Activated T-cell treated with anti-CD3 and anti-CD28 coated beads, Interleukin-2, amount 50 U/mL, for 48 hours (primary cell): ENCODE measurements at regions not wholly inside any gene's neighbourhood (a gene's known extent, or its start where the extent isn't known, plus 50 kb on each side); places are given as distances from the start of the nearest gene placed in this dataset.

Source experiments
- DNase-seq, 2 experiments: peaks; one replicate each; pipeline ENCODE4 v3.0.0-alpha.2; 2020

DNA sequence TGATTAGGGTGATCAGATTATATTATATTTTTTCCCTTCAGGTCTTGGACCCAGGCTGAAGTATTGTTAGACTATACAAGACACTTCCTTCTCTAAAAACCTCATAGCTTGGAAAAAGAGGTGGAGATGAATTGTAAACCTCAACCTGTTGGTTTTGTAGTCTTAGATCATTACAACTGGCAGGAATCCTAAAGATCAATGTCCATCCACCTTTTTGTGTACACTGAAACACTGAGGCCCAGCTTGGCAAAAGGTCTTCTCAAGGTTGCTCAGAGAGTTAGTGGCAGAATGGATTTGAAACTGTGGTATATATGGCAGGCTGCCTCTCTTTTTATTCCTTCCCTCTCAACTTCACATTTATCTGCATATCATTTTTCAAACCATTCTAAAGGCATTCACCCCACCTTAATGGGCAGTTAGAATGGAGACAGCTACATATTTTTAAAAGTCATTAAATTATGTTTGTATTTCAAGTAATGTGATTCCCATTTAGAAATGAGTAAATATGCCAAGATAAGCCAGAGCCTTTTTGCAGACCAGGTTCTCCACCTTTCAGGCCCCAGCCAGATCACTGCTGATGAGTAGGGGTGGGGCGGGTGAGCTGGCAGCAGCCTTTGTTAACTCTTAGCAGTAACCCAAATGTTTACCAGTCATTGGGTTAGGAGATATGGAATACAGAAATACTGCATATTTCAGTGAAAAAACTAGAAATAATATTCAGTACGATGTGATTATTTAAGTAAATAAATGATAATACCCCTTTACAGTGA lies 243.2 kb upstream of the F9 start:
- DNase-seq, result no peak

DNA sequence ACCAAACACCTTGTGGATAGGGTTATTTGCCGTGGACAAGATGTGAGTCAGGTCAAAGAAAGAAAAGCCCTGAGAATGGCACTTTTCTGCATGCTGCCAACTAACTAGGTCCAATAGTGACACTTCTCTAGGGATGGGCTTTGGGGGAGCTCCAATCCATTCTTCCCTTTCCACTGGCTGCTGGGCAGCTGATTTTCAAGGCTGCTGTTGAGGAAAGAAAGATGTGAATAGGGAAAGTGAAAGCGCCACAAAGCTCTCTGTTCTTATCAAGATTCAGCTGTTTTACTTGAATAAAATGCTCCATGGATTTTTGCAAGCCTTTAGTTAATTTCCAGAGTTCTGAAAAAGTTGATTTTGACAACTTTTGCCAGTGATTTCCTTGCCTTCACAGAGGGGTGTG lies 244.2 kb upstream of the F9 start:
- no peak for DNase-seq

DNA sequence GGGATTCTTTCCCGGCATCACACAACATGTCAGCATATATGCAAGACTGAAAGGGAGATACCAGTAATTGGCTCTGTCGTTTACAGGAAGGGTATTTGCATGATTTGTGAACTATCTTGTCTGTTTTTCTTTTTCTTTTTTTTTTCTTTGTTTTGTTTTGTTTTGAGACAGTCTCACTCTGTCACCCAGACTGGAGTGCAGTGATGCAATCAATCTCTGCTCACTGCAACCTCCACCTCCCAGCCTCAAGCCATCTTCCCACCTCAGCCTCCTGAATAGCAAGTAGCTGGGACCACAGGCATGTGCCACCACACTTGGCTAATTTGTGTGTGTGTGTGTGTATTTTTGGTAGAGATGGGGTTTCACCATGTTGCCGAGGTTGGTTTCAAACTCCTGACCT lies 262.7 kb upstream of the F9 start:
- DNase-seq, result no peak

DNA sequence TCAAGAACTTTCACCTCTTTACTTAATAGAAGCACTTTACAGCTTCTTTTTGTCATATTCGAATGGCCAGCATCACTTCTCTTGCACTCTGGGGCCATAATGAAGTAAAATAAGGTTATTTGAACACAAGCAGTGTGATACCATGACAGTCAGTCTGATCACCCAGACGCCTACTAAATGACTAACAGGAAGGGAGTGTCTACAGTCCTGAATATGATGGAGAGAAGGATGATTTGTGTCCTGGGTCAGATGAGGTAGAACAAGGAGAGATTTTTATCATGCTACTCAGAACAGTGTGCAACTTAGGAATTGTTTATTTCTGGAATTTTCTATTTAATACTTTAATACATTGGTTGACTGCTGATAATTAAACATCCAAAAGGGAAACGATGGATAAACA lies 284.2 kb upstream of the F9 start:
- DNase-seq, result no peak

DNA sequence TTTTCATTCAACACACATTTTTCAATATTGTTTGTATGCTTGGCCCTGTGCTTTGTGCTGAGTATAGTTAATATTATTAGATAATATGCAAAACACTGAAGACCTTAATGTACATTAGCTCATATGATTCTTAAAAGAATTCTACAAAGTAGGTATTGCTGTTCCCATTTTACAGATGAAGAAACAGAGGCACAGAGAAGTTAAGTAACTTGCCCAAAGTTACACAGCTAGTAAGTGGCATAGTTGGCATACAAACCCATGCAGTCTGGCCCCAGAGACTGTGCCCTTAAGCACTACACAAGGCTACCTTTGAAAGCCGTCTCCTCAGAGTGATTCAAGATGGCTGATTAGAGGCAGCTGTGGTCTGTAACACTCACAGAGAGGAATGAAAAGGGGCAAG lies 293.4 kb upstream of the F9 start:
- DNase-seq, result no peak

DNA sequence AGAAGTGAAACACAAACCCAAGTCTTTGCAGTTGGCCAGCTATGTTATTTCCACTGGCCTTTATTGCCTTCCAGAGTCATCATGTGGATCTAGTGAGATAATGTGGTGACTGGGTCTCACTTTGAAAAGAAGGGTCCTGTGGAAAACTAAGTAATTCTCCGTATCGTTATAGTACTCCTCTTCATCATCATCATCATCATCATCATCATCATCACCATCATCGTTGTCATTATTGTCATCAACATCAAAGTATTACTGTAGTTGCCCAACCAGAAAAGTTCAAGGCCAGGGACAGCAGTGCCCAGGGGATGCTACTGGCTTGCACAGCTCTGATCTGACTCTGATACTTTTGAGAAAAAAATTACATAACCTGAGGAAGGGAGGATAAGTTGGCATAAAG lies 295.6 kb upstream of the F9 start:
- no peak for DNase-seq

DNA sequence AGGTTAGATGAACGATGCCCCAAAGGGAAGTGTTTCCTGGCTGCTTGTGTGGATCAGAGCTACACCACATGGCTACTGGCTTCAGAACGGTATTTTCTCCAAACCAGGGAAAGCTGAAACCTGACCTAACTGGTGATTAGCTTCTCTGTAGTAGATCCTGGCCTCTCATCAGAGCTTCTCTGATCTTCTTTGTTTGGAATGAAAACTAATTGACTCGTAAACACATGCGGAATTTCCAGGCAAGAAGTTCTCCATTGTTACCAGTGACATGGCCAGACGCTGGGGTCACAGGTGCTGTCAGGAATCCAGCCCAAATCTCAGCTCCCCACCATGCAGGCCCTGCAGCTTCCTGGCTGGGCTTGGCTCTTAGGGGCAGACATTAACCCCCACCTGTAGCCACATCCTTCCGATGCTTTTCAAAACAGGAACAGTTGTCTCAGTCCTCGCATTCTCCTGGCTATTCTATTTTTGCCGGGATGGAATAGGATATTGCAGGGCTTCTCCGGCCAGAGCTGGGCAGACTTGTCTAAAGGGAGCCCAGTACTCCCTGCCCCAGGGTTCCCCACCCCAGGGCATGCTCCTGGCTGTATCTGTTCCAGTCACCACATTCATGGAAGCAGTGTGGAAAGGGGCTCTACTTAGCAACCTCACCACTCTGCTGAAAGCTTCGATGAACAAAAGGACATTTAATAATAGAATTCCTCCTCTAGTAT lies 305.4 kb upstream of the F9 start:
- no peak for DNase-seq

DNA sequence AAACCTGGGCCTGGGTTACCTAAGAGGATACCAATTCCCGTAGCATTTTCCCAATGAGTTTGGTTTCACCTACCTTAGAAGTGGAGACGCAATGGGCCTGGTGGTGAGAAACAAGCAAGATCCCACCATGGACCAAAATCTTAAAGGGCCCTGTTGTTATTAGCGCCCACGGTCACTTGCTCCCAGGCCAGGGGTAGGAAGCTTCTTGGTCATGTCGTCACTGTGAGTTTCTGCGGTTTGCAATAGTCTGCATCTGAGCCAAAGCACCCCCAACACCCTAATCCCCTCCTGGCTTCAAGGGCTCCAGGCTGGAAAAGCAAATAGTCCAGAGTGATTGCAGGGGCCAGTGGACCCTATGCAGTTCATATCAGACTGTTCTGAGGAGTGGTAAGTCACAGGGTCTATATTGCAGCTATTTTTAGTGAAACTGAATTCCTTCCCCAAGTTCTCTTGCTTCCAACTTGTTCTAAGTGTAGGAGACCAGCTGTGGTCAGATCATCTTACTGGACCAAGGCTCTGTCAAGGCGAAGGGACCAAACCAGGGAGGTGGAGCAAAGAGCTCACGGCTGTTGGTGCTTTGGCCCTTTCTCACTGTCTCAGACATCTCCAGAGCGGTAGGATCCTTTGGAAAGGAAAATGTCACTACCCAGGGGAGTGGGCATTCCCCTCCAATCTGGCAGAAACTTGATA lies 307.9 kb upstream of the F9 start:
- DNase-seq, result no peak

DNA sequence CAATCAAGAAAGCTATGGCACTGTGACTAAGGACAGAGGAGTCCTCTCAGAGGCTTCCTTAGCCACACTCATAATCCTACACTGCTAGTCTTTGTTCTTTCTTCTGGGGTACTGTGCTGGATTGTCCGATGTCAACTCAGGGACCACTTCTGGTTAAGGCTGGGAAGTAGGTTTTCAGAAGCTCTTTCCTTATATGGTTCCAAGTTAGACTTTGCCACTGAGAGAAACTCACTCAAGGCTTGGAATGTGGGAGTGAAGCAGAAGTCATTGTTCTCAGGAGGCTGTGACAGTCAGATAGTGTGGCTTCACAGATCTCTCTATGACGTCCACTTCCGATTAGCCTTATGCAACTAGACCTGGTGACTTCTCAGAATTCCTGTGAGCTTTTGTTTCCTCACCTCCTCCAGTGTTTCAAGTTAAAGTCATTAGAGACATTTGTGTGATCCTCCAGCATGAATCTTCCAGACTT lies 317.3 kb upstream of the F9 start:
- DNase-seq, result no peak

DNA sequence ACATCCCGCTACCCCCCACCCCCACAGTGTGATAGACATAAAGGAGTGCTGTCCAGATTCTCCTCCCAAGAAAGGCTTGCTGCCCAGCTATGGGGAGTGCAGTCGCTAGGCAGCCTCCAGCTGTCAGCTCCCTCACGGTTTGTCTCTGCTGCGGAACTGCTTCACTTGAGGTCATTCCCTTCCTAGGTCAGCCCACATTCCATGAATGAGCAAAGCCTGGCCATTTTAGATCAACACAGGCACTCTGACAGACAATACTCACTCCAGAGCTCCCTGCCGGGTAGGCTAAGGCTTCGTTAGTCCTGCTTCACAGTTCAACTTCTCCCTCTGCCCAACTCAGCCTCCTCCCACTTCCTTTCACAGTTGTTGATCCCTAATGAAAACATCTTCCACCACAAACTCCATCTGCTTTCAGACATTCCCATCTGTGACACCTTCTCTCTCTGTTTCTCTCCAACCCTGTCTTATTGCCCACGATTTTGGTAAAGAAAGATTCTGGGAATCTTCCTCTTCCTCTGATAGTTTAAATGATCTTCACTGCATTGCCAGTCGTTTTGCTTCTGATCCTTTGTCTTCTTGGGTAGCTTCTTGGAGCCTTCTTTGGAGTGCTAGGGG lies 318.9 kb upstream of the F9 start:
- DNase-seq, result no peak

DNA sequence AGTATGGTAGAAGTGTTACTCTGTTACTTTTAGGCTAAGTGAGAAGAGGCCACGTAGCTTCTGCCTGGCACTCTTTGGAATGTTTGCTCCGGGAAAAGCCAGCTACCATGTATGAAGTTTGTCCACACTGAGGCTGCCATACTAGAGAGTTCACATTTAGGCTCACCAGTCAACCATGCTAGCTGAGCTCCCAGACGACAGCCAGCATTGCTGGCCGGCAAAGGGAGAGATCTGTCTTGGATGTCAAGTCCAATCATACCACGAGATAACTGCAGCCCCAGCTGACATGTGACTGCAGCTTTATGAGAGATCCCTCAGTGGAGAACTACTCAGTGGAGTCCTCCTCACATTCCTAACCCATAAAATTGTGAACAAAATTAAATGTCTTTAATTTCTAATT lies 321.2 kb upstream of the F9 start:
- DNase-seq, result no peak

DNA sequence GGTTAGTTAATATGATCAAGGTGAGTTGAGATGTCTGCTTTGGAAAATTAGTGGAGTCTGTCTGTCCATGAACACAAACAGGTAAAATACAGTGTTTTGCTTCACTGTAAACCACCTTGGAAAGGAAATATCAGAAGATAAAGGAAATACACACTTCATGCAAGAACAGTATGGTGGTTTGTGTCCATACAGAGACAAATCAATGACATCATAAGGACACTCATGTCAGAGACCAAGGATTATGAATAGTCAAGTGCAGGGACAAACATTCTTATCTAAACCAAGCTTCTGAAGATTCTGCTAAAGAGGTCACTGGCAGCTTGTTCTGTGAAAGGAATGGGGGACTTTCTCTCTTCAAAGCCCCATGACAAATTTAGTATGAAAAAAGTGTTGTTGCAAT lies 322.9 kb upstream of the F9 start:
- no peak for DNase-seq

DNA sequence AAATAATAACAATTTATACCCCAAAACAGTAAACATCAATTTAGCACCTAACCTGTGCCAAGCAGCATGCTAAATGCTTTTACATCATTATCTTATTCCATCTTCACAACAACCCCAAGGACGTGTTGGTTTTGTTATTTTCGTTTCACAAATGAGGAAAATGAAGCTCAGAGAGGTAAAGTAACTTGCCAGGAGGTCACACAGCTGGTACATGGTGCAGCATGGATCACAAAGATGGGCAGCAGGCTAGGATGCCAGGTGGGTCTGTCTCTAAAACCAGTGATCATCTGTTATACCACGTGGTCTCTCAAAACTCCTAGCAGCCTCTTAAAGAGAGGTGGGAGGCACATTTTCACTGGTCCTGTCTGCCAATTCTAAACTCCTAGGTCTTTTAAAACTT lies 323.6 kb upstream of the F9 start:
- DNase-seq, result no peak

DNA sequence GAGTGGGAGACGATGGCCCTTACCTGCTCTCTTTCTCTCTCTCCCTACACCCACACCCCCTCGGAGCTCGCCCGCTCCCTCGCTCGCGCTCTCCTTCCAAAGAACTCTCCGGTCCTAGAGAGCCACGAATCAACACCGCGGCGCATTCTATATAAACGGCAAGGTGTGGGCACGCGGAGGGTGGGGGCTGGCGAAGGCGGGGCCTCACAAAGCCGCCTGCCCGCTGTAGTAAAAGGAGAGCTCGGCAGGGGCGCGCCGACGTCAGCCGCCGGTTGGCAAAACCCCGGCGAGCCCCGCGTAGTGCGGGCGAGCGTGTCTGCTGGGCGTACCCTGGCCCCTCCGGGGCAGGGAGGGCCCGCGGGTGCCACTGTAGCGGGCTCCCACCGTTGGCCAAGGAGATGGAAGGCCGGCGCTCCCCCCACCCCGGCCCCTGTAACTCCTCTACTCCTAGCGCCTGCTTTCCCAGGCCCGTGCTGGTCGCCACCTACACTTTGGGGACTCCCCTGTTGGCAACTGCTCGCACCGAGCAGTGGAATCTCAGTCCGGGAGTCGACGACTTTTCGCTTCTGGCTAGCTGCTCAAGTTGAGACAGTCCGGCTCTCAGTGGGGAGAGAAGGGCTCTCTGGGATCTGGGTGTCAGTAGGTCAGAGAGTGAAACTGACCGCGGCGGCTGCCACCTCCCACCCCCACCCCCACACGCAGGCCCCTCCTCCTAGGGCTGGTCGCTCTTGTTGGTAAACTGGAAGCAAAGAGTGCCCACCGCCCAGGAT lies 325.5 kb upstream of the F9 start:
- peak in 1 of 2 experiments; percentile 25 for DNase-seq

DNA sequence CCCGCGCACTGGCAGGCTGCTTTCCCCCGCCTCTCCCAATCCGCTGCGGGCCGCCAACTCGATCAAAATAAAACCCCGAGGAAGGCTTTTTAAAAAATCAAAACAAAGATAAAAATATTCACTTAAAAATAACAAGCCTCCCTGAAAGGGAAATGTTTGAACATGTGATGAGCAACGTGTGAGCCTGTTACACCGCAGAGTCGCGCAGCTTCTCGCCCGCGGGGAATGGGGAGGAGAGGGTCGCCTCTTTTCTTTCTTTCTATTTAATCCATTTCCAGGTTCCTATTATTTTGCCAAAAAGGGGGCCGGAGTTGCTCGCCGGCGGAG lies 326.0 kb upstream of the F9 start:
- no peak for DNase-seq

DNA sequence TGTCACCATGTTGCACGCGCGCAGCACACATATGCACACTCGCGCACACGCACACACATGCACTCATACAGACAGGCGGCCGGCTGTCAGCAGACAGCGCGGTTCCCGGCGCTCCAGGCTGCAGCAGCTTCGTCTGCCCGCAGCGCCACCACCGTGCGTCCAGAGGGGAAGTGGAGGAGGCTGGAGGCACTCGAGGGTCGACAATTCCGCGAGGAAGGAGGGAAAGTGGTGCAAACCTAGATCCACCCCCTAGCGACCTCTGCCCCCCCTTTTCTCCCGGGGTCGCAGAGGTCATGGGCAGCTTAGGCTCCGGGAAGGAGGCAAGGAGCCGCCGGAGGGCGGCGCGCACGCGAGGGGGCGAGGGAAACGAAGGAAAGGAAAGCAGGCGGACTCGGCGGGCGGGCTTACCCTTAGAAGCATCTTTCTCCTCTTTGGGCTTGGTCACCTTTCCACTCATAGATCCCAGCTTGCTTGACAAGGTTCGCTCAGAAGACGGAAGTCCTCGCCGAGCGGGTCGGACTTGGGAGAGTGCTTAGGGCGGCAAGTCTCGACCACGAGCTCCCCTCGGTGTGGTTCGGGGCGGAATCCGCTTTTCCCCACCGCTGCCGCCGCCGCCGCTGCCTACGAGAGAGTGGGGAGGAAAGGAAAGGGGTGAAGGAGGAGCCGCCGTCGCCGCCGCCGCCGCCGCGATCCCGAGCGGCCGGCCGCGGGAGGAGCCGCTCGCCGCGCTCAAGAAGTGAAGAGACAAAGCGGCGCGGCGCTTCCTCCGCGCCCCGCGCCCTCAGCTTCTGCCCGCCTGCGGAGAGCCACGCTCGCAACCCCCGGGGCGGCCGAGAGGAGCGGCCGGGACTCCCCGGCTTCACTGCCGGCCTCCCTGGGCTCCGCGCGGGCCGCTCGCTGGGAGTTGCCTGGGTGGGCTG lies 326.6 kb upstream of the F9 start:
- DNase-seq, result peak in 1 of 2 experiments; percentile 20

DNA sequence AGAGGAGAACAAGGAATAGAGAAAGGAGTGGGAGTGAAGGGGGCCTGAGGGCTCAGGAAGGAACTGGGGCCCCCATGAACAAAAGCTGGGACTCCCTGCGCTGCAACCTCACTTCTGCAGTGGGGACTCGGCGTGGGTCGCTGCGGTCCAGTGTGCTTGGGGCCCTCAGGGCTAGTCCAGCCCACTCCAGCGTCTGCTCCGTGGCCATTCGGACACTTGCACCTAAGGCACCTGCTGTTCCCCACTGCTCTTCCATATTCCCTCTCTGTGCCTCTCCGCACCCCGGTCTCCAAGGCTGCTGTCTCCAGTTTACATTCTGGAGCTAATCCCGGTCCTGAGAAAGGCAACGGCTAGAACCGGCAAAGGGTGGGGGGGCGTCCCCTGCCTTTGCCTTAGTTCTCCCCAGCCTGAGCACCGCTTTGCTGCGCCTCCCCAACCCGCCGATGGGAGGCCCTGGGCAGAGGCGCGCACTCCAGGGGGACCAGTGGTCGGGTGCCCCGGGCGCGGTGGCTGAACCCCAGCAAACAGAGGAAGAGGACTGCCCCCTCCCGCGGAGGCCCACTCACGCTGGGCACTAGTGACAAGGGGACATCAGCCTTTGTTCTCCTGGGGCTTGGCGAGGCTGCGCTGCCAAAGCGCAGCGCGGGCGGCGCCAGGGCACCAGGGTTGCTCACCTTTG lies 327.7 kb upstream of the F9 start:
- no peak for DNase-seq

DNA sequence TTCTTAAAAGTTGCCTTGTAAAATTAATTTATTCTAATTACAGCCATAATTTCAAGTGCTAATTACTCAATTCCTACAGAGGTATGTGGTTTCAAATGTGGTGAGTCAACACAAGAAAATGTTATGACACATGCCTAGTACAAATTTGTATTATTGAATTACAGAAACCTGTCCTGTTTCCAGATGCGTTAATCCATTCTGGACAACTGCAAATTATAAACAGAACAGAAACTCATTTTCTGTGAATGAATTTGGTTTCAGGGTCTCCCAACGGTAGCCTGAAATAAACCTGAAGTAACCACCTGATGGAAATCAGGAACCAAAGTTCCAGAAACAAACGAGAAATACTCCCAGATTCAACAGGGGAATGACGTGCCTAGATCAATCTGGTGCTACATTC lies 328.6 kb upstream of the F9 start:
- DNase-seq, result no peak

DNA sequence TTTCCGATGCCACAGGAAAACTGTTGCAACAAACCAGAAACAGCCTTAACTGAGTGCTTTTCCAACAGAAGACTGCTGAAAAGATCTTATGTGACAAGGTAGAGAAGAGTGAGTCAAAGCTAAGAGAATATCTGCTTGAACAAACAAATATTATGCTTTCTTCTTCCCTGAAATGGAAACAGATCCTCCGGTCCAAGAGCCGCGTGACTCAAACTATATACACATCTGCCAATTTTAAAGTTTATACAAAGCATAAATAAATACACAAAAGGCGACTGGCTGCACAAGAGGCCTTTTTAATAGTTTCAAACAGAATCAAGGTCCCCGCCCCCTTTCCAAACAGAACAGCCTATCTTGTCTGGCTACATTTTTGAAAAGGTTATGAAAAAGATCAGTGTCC lies 329.7 kb upstream of the F9 start:
- DNase-seq, result no peak

DNA sequence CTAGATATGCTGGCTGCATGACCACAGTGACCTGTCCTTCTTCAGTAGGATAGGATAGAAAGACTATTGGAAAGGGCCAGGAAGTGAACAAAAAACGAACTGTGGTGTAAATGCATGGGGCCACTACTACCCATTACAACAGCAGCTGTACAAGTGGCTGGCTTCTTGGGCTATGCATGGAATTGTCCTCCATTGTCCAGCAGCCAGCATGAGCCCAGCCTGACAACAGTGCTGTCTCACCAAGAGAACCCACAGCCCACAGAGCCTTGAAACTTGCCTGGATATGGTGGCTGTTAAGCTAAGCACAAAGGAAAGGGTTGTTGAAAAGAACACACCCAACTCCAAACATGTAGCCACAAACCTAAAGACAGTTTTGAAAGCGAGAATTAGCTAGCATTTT lies 330.2 kb upstream of the F9 start:
- DNase-seq, result no peak

DNA sequence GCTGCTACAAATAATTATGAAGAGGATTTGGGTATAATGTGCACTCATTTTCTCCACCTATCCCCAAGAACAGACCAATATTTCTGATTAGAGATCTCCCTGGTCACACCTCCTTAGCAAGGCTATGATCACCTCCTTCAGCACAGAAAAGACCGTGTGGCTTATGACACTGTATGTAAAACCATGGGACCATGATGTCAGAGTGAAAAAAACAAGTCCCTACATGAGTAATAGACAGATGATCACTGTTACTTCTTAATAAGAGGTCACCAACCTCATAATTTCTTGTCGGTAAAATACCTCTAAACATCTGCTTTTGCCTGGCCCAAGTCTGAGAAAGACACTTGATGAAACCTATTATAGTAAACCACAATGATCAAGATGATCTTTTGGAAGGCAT lies 330.6 kb upstream of the F9 start:
- DNase-seq, result no peak
